Smooth muscle cell of the brain vasculature (primary cell): ENCODE measurements at regions not wholly inside any gene's neighbourhood (a gene's known extent, or its start where the extent isn't known, plus 50 kb on each side); places are given as distances from the start of the nearest gene placed in this dataset.

ENCODE experiments used
- DNase-seq: peaks from one replicate; pipeline ENCODE4 v3.0.0-alpha.2; 2012; ENCODE audit warnings: low read depth, low spot score

DNA sequence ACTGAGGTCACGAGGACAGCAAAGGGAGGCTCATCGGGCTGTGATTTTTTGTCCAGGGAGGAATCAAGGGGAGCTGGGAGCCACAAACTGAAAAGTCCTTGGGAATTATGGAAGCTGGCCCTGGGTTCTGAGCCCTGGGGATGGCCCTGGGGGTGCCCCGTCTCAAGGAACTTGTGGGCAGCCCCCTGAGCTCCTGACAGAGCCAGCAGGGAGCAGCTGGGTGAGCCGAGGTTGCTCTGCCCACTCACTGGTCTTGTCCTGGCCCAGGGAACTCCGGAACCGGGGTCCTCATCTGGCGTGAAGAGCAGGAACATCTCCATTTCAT lies 61.3 kb upstream of the HDAC4 start:
- no peak for DNase-seq

DNA sequence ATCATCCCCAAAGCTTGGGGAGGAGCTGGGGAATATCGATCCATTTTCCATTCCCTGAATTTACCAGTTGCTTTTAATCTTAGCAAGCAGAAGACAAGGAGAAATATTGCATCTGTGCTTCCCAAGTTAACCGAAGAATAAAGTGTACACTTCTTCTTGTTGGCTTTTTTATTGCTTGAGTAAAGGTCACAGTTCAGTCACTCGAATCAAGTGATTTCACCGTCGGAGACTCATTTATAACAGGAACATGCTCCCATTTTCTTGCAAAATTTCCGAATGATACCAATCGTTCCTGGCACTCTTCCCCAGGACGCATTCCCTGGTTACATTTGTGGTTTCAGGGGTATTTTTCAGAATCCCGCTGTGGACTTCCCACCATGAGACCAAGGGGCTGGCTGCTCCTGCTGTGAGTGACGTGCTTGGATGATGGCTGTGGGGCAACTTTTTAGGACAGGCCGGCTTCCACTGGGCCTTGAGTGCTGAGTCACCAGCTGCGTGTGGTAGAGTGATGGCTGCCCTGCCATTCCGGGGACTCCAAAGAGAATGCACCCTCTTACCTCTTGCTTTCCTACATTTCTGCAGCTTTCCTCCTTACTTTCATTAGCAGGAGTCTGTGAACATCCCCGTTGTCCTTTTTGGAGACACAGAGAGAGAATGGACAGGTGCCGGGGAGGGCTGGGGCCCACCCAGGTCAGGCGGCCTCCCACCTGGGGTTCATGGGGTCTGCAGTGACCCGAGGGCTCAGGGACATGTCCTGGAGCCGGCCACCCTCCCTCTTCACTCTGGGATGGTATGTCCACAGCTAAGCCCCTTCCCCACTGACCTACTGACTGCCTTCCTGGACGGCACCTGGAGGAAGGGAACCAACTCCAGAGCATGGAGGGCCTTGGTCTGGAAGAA lies 60.7 kb upstream of the HDAC4 start:
- peak; percentile 33 for DNase-seq

DNA sequence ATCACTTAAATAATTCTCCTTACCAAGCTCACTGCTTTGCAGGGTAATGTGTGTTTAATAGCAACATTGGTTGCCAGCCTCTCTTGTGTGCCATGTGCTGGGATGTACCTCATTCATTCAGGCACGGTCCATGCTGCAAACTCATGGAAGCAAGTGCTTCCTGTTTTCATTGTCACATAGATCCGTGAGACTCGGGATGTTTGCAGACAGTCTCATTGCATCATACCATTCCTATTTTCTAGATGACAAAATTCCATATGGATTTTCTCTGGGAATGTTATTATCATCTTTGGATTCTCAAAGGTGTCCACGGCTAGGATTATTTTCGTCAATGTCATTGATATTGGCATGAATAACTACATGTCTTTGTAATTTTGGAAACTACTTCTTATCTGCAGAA lies 60.0 kb upstream of the HDAC4 start:
- DNase-seq, result no peak

DNA sequence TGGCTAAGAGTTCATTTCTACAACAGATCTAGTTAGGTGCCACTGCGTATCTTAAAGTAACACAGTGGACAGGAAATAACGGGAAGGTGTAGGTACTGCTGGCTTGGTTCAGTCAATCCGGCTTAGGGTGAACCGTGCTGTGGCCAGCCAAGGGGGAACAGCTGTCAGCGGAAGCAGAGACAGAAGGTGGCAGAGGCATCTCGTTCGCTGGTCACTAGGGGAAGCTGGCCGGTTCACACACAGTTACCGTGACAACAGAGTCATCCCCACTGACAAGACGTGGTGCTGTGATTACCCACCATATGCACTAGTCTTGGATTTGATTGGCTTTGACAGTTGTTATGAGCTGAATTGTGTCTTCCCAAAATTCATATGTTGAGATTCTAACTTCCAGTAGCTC lies 58.8 kb upstream of the HDAC4 start:
- DNase-seq, result no peak

DNA sequence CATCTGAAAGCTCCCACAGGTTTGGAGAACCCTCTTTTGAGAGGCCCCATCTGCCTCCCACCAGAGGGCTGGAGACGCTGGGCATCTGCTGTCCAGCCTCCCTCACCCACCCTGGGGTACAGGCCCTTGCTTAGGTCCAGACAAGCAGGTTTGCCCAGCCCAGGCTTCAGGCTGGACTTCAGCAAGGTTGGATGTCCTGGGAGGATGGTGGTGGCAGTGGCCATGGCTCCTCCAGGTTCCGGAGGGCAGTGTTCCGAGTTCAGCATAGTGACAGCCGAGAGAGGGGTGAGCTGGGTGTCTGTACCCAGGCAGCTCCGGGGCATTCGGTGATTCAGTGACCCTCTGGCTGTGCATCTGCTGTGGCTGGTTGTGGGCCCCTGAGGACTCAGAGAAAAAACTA lies 58.2 kb upstream of the HDAC4 start:
- DNase-seq, result no peak

DNA sequence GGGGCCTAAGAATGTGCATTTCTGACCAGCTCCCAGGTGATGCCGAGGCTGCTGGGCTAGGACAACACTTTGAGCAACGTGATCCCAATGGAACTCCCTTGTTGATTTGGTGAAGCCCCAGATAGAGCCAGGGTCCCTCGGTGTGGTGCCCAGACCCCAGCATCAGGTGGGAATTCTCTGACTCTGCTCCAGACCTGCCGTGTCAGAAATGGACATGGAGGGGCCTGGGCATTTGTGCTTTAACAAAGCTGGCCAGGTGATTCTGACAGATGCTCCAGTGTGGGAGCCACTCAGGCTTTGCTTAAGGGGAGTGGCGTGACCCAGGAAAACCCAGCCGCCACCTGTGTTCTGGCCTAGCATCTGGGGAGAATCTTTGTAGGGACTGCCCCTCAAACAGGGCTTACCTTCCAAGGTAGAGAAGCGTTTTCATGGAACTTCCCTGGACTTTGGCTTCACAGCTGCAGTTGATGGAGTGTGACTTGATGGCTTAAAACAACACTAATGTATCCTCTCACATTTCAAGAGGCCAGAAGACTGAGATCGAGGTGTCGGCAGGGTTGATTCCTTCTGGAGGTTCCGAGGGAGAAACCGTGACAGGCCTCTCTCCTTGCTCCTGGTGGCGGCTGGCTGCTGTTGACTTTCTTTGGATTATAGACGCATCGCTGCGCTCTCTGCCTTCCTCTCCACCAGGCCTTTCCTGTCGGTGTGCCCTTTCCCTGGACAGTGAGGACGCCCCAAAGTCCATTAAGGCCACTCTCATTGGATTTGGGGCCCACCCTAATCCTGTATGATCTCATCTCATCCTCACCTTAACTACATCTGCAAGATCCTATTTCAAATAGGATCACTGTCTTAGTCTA lies 57.0 kb upstream of the HDAC4 start:
- no peak for DNase-seq

DNA sequence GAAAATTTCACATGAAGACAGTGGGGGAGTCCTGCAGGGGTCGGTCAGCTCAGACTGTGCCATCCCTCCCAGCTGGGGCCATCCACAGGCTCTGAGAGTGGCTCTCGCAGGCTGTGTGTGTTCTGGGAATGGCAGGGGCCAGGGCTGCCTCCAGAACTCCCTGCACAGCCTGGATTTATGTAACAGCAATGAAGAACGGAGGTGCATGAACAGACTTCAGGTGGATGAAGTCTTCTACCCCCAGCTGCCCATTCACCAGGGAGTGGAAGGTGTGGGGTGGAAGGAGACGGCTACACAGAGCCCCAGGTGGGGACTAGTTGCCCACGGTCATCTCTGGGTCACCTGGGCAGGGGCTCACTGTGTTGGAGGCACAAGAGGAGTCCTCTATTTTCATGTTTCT lies 56.1 kb upstream of the HDAC4 start:
- DNase-seq, result no peak

DNA sequence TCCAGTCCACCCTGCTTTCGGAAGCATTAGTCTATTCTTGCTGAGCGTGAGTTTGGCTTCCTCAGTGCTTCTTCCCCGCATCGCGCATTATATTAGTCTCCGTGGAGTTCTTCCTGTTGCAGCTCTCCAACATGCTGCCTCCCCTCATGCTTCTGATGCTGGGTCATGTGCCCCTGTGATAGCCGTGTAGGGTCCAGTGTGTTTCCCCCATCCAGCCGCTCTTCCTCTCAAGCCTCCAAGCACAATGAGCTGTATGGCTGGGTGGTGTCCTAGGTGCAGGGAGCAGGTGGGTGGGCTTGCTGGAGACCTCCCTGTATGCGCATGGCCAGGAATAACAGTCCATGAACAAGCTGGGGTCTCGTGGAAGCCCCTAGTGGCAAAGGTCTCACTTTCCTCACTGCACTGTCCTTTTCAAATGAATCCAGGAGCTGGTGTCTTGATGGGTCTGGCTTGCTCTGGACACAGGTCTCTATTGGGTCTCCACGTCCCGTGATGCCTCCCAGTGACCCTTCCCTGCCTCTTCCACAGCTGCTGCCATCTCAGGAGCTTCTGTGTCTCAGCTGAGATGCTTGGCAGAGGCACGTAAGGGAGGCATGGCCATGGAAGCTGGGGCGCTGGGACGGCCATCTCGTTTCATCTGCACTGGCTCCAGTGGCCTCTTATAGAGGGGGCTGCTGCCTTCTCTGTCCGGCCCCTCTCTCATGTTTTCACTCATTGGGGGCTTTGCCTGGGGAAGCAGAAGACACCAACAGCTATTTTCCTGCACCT lies 54.8 kb upstream of the HDAC4 start:
- no peak for DNase-seq

DNA sequence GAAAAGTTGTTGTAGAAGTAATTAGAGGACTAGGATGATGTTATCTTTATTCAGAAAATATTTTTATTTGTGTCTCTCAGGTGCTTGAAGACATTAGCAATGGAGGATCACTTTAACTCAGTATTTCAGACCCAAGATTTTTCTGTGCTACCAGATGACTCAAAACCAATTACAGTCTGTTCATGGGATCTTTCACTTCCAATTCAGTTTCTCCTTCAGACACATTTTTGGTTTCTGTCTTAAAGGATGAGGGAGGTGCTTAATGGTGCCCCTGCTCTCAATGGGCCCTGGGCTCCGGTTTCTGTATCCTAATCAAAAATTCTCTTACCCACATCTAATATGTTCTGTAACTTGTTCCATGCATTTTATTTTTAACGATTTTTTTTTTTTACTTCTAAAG lies 53.7 kb upstream of the HDAC4 start:
- no peak for DNase-seq
